GM12864 (cell line): ENCODE measurements at regions not wholly inside any gene's neighbourhood (a gene's known extent, or its start where the extent isn't known, plus 50 kb on each side); places are given as distances from the start of the nearest gene placed in this dataset.

Experiments used
- DNase-seq: peaks from one replicate; pipeline ENCODE4 v3.0.0-alpha.2; 2011; ENCODE audit warnings: low read depth
- H3K4me3 ChIP-seq: 2 replicates; pipeline ENCODE4 v1.5.1; 2011; ENCODE audit warnings: mild to moderate bottlenecking, low read depth, low read length, control low read depth
- TF ChIP-seq, protein P1 (sequence below): IDR thresholded peaks from 2 replicates; pipeline ENCODE4 v1.5.1; 2011; ENCODE audit warnings: low read depth, mild to moderate bottlenecking, moderate library complexity, low read length, control low read depth, inconsistent platforms; ENCODE audit errors: missing control alignments

GRCh38 chr2:22912398-22912797, 472.6 kb upstream of the KLHL29 start:
- TF ChIP-seq, protein P1, sequence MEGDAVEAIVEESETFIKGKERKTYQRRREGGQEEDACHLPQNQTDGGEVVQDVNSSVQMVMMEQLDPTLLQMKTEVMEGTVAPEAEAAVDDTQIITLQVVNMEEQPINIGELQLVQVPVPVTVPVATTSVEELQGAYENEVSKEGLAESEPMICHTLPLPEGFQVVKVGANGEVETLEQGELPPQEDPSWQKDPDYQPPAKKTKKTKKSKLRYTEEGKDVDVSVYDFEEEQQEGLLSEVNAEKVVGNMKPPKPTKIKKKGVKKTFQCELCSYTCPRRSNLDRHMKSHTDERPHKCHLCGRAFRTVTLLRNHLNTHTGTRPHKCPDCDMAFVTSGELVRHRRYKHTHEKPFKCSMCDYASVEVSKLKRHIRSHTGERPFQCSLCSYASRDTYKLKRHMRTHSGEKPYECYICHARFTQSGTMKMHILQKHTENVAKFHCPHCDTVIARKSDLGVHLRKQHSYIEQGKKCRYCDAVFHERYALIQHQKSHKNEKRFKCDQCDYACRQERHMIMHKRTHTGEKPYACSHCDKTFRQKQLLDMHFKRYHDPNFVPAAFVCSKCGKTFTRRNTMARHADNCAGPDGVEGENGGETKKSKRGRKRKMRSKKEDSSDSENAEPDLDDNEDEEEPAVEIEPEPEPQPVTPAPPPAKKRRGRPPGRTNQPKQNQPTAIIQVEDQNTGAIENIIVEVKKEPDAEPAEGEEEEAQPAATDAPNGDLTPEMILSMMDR = no peak
- H3K4me3 ChIP-seq = no peak overlapping the region
- DNase-seq = no peak

GRCh38 chr2:22929998-22930397, 455.0 kb upstream of the KLHL29 start:
- DNase-seq = no peak
- no peak overlapping the region for H3K4me3 ChIP-seq

GRCh38 chr2:22930781-22931180, 454.2 kb upstream of the KLHL29 start:
- TF ChIP-seq, protein P1 = no peak
- DNase-seq = no peak
- H3K4me3 ChIP-seq = no peak overlapping the region

More at GRCh38 chr2:22929998-22930397, 455.0 kb upstream of the KLHL29 start:
- TF ChIP-seq, protein P1 = no peak

GRCh38 chr2:22932288-22932687, 452.7 kb upstream of the KLHL29 start:
- no peak for DNase-seq
- TF ChIP-seq, protein P1 = no peak
- no peak overlapping the region for H3K4me3 ChIP-seq

DNA sequence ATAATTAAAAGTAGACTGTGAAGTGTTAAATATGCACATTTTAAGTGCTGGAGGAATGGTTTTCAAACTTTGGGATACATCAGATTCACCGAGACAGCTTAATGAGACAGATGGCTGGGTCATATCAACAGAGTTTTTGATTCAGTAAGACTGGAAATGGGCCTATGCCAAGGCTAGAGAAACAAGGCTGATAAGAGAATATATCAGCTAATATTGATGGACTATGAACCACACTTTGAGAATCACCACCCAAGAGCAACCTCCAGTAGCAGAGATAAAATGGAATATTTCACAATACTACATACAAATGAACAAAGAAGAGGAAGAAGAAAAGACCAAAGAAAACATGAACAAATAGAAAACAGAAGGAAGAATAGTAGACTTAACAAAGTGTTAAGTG, 450.2 kb upstream of the KLHL29 start:
- no peak for DNase-seq
- TF ChIP-seq, protein P1 = no peak
- no peak overlapping the region for H3K4me3 ChIP-seq

DNA sequence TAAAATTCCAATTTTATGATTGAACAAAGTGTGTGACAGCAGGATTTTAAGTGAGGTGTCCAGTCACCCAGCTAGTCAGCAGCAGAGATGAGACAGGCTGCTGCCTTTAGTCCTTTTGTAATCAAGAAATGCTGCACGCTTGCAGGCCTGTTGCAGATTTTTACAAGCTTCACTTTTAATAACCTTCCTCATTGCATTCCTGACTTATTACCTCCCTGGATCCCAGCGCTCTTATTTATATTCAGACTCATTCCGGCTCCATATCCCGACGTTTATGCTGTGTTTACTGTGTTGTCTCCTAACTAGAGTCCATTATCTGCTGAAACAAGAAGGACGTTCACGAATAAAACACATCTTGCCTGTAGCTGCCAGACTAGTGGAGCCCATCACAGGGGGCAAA, 442.5 kb upstream of the KLHL29 start:
- H3K4me3 ChIP-seq = no peak overlapping the region
- DNase-seq = no peak
- TF ChIP-seq, protein P1 = no peak

- TF ChIP-seq, protein P1 = no peak
Measured at GRCh38 chr2:22944143-22944542, 440.8 kb upstream of the KLHL29 start.

More at GRCh38 chr2:22944143-22944542, 440.8 kb upstream of the KLHL29 start:
- DNase-seq = no peak
- no peak overlapping the region for H3K4me3 ChIP-seq
